SKM-1 treated with dmso at 0.1 percent for 144 hours (cell line): ENCODE measurements at regions not wholly inside any gene's neighbourhood (a gene's known extent, or its start where the extent isn't known, plus 50 kb on each side); places are given as distances from the start of the nearest gene placed in this dataset.
A peak's percentile ranks its signal among the peaks of the same experiment; 100 is the strongest.
"Not testable (repeated sequence)": the region's sequence is repeated elsewhere in the genome, so short reads cannot be mapped to it uniquely, and the experiment has no call there.

Experiments used
- DNase-seq: peaks from one replicate; lab custom pipeline; 2025; ENCODE audit not compliant: unreplicated experiment; lab: John Stamatoyannopoulos, UW

DNA sequence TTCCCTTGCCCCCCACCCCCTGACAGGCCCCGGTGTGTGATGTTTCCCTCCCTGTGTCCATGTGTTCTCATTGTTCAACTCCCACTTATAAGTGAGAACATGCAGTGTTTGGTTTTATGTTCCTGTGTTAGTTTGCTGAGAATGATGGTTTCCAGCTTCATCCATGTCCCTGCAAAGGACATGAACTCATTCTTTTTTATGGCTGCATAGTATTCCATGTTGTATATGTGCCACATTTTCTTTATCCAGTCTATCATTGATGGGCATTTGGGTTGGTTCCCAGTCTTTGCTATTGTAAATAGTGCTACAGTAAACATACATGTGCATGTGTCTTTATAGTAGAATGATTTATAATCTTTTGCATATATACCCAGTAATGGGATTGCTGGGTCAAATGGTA, 287.4 kb downstream of the UTRN start:
- not testable (repeated sequence) for DNase-seq

DNA sequence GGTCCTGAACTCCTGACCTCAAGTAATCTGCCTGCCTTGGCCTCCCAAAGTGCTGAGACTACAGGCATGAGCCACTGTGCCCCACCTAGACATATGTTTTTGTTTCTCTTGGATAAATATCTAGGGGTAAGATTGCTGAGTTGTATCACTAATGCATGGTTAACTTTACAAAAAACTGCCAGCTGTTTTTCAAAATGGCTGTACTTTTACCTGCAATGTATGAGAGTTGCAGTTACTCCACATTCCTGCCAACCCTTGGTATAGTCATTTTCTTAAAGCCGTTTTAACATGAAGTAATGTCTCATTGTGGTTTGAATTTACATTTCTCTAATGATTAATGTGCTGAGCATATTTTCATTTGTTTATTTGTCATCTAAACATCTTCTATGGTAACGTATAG, 289.7 kb downstream of the UTRN start:
- no peak for DNase-seq

DNA sequence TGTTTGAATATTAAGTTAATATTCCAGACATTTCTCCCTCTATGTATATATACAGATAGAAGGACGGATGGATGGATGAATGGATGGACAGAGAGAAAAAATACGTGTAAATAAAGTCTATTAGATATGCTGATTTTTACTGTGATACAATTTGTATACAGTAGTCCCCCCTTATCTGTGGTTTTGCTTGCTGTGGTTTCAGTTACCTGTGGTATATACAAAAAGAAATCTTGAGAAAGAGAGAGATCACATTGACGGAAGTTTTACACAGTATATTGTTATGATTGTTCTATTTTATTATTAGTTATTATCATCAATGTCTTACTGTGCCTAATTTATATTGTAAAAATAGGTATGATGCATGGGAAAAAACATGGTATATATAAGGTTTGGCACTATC, 290.2 kb downstream of the UTRN start:
- no peak for DNase-seq

DNA sequence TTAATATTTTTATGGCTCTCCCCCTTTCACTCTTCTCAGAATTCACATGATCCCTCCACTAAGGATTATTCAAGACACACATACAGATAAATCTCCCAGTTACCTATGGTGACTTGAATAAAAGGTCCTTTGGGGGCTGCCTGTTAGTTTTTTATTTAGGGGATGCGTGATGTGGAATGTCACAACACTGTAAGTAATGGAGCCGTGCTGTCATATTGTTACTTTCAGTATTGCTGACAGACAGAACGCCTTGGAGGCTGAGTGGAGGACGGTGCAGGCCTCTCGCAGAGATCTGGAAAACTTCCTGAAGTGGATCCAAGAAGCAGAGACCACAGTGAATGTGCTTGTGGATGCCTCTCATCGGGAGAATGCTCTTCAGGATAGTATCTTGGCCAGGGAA, 291.7 kb downstream of the UTRN start:
- DNase-seq = no peak

DNA sequence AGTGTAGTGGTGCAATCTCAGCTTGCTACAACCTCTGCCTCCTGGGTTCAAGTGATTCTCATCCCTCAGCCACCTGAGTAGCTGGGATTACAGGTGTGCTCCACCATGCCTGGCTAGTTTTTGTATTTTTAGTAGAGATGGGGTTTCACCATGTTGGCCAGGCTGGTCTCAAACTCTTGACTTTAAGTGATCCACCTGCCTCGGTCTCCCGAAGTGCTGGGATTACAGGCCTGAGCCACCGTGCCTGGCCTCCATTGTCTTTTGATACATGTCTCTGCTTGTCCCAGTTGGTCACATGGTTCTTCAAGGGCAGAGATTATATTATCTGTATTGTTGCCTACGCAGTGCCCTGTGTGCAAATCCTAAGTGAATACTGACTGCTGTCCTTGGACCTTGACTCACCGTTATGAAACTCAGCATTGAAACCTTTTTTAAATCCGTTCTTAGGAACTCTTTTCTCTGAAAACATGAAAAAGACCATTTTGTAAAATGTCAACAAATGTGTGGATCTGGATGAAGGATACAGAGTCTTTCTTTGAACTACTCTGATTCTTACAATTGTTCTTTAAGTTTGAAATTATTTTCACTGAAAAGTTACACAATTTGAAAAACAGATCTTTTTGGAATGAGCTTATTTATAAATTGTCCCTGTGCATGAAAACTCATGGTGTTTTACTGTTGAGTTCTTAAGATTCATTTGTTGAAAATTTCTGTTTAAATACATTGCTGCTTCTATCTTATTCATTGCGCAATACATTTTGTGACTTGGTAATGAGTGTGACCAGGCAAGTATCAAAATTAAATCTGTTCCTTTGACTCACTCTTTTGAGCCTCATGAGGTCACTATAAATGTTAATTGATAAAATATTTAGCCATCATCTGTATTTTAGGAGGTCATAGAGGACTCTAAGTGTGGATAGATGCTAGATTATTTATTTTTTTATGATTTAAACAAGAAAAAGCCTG, 293.5 kb downstream of the UTRN start:
- DNase-seq = no peak

DNA sequence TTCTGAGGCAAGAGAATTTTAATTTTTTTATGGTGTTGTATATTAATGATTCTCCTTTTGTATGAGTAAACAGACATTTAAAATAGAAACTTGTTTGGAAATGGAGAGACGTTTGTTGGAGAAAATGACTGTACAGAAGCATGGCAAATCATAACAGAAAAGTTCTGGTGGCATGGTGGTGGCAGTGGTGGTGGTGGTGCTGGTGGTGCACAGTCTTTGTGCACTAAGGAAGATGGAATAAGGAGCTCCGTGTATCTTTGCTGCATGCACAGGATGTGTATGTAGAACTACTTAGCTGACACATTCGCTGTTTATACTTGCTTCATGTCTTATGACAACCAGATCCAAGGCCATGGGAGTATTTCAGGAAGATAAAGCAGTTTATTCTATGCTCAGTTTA, 294.9 kb downstream of the UTRN start:
- DNase-seq = no peak

DNA sequence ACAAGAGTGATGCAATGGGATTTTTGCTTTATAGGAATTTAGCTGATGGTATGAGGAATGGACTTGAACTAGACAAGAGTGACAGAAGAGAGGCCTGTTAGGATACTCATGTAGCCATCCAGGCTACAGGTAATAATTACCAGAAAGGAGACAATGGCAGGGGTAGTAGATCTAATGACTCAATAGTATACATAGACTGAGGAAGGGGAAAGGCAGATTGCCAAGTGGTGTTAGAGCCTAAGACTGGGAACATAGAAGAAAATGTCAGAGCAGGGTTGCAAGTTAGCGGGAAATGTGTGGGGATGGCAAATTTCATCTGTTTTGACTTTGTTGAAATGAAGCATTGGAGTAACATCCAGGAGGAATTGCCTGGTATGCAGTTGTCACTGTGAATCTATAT, 295.6 kb downstream of the UTRN start:
- no peak for DNase-seq

DNA sequence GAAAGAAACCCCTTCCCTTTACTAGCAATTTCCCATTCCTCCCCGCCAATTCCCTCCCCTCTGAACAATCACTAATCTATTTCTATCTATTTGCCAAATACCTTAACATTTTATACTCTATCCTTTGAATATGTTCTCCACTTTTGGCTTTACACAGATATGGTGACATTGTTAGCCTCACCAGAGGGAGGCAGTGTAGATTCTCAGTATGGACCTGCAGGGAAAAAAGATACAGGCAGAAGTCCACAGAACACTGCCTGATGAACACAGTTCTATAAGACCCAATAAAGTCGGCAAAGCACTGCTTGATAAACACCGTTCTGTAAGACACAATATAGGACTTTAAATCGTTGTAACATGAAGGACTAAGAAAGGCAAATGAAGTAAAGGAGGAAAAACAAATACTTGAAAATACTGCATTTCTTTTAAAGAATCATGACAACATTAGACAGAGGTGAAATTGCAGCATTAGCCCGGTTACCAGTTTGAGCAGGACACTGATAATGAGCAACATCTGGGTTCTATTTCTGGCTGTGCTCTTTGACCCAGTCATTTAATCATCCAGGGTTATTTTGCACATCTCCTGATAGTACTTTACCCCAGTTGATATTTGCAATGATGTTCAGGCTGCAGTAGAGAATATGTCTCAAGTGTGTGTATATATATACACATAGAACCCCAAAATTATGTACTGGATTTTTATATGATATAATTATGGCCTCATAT, 296.8 kb downstream of the UTRN start:
- DNase-seq = no peak

DNA sequence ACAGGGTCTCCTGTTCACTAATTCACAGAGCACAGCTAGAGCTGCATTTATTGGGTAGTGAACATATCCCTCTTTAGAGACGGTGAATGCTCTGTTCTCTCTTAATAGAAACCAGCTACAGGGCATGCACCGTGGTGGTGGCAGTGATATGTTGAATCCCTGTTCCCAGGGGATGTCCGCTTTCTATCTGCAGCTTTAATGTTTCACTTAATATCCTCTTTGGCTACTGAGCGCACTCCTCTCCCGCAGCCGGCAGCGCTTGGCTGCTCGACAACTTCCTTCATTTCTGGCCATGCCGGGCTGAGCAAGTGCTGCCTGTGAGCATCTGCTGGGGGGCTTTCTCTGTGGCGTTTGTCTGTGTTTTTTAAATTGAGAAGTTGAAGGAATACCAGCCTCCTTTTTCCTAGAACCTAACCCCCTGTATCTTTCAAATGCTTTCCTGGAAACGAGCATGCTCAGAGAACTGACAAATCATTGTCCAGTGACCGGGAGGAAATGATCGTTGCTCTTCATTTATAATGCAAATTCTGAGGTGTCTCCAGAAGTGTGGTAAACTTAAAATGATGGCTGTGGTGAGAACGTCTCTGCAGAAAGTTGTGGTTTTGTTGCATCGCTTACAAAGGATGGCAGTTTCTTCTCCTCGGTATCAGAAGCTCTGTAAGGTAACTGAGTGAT, 297.9 kb downstream of the UTRN start:
- DNase-seq = peak; percentile 53

DNA sequence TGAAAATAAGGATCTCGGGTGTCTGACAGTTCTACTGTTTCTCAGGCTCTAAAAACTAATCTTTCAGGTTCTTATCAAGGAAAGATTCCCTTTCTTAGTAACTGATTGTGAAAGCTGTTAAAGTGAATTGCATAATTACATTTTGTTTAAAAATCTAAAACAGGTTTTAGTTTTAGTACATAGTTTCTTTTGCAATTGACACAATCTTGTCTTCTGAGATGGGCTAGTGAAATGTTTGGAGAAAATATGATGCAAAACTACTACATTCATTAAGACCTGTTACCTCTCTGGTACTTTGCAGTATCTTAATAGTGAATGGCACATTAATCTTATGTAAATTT, 298.4 kb downstream of the UTRN start:
- no peak for DNase-seq

DNA sequence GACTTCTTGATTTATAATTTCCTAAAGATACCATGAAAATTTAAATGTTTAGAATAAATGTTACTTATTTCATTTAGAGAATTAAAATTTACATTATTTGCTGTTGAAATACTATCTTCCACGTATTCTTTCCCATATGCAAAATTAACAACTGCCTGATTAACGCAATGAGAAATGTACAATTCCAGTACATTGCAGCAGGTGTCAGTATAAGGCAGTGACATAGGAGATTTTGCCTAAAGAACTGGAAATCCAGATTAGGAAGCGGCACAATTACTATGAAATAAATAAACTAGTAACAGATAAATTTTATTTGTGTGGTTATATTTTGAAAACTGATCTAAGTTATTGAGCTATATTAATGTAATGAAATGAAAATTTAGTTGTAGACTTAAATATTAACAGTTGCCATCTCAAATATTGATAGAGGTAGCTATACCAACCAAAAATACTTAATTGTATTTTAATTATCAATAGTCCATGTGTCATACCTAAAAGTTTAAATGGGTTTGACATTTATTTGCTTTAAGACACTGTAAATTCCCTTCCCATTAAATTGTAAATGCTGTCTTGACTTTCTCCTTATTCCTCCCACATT, 300.2 kb downstream of the UTRN start:
- DNase-seq = peak; percentile 56

DNA sequence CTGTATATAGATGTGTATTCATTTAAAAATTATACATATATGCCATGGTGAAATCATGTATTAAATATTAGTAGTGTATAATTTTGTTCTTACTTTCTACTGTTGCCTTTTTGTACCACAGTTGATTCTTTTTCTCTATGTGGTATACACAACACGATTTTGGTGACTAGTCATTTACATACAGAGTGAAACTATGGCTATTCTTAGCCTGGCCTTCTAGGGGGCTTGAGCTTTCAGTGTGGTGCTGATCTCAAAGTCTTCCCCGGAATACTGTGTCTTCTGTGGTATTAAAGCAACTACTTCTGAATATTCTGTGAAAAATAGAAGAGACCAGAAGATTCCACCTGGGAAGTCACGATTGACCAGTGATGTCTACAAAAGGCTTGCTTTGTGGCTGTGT, 301.9 kb downstream of the UTRN start:
- DNase-seq = no peak

DNA sequence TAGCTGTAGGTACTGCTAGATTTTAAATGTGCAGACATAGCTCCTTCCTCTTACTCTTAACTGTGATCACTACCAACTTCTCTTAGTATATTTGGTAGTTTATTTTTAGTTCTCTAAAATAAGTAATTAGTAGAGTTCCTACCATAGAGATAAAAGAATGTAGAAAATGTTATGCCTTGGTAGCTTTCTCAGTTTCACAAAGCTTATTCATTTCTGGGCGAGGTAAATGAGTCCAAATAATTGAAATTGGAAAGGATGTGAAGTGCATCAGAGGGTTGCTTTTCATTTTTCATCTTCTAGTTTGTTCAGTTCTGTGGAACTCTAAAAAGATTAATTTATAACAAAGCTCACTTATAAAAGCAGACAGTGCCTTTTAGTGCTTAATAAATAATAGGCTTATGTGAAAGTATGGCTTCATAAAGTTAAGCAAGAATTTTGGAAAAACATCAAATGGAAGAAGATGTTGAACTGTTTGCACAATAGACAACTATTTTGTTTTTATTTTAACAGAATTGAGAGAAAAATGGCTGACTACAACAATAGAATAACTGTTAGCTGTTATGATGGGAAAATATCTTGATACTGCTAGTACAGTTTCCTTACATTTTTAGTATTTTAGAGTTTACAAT, 303.7 kb downstream of the UTRN start:
- DNase-seq = no peak

DNA sequence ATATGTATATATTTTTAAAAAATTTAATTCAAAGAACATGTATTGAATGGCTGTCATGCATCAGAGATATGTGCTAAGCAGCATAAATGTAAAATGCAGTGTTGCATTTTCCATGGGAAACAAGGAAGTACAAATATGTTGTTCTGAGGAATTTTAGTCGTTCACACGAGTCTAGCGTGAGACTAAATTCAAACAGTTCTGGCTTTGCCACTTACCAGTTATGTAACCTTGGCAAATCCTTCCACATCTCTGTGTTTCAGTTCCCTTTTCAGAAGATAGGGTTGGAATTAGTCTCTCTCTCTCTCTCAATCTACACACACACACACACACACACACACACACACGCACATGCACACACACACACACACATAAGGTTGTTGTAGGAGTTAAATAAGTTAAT, 305.4 kb downstream of the UTRN start:
- DNase-seq = peak; percentile 61

DNA sequence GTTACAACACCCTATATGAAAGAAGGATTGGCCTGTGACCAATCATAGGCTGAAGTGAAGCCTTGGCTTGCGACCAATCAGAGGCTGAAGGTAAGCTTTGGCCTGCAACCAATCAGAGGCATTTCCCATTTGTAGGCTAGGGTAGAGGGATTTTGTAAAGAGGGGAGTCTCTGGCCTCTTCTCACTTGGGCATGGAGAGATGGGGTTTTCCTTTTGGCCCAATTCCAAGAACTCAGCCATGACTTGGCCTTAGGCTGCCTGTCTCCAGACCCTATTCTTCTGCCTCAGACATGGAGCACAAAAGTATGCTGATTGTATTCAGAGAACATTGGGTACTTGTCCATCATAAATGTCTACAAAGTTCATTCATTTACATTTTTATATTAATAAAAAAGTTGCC, 308.3 kb downstream of the UTRN start:
- no peak for DNase-seq

DNA sequence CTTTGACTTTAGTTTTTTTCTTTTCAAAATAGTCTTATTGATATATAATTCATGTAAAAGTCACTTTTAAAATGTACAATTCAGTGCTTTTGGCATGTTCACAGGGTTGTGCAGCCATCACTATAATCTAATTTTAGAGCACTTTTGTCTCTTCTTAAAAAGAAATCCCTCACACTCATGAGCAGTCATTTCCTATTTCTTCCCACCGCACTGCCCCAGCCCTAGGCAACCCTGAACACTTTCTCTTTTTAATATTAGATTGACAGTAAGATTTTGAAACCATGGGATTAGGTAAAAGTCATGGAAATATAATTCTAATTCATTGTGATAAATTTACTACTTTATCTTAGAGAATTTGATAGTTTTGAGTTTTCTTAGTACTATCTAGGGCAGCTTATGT, 309.4 kb downstream of the UTRN start:
- DNase-seq = no peak

DNA sequence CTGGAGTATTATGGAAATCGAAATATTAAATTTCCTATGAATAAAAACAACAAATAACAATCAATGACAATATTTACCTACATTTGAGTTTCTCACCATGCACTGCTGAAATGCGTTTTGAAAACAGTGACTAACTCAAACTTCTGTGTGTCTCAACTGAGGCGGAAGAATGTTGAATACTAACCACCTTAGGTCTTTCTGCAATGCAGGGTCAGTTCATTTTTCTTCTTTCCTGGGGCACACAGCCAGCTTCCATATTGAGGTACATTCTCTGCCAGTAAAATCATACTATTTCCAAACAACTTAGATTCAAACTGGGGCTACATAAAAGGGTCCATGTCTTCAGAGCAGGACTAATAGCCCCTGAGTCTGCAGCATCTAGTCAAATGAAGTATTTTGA, 310.1 kb downstream of the UTRN start:
- no peak for DNase-seq

DNA sequence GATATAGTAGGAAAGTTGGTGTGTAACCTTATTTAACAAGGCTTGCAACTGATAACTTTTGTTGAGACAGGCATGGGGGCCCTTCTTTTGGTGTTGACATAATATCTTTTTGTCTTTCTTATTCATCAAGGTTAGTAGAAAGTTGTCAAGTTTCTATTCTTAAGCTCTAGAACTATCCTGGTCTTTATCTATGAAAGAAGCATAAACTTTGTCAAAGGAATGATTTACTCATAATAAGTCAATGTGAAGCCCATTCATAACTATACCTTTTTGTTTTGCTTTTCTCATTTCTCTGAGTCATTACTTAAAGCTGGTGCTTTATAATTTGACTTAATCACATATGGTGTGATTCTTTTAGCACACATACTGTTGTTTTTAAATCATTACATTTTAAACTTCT, 312.4 kb downstream of the UTRN start:
- no peak for DNase-seq

DNA sequence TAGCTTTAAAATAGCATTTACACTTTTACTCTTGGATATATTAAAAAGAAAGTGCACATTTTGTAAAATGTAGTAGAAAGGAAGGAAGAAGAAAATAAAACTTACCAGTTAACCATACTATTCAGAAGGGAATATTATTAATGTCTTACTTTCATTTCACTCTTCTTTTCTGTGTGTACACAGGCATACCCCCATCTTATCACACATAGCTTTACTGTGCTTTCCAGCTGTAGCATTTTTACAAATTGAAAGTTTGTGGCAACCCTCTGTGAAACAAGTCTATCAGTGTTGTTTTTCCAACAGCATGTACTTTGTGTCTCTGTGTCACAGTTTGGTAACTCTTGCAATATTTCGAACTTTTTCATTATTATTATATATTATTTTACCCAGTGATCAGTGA, 314.5 kb downstream of the UTRN start:
- no peak for DNase-seq

DNA sequence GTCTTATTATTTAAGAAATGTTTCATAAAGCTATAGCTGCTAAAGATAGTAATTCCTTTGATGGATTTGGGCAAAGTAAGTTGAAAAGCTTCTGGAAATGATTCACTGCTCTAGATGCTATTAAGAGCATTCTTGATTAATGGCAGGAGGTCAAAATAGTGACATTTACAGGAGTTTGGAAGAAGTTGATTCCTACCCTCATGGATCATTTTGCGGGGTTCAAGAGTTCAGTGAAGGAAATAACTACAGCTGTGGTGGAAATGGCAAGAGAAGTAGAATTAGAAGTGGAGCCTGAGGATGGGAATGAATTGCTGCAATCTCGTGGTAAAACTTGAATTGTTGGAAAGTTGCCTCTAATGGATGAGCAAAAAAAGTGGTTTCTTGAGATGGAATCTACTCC, 316.1 kb downstream of the UTRN start:
- no peak for DNase-seq

DNA sequence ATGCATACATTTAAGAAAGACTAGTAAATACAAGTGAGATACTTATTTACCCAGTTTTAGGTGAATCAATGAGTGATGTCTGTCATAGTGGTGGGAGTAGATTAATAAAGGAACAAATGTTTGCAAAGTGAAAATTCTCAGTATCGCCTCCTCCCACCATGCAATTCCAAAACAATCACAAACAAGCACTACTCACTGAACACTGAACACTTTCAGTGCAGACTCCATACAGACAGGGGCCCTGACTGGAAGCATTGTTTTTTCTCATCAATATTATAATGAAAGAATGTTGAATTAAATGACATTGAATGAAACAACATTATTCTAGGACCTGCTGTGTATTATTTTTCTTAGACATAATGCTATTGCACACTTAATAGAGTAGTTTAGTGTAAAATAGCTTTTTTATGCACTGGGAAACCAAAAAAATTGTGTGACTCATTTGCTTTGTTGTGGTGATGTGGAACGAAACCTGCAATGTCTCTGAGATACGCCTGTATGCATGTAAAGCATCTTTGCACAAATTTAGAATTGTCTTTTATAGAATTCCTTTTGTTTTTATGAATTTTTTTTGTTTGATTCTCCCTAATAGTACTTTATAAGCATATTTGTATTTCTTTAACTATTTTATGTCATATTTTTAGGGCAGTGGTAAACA, 317.5 kb downstream of the UTRN start:
- no peak for DNase-seq
